Activated CD8-positive, alpha-beta T cell treated with anti-CD3 and anti-CD28 coated beads for 36 hours (primary cell): ENCODE measurements at regions not wholly inside any gene's neighbourhood (a gene's known extent, or its start where the extent isn't known, plus 50 kb on each side); places are given as distances from the start of the nearest gene placed in this dataset.
"Not testable (repeated sequence)": the region's sequence is repeated elsewhere in the genome, so short reads cannot be mapped to it uniquely, and the experiment has no call there.

ENCODE experiments used
- ATAC-seq: fragments of 200-7000 bp; cut with Tn5 transposase; one replicate; pipeline ENCODE4 v1.10.0; 2021; ENCODE audit warnings: mild to moderate bottlenecking, moderate library complexity
- CTCF ChIA-PET: fragments of 350-600 bp; sonication (Branson Sonifier 250); formaldehyde crosslinking; loops from one replicate; lab custom pipeline; 2021; ENCODE audit warnings: antibody characterized with exemption; lab: Charles Lee
- POLR2A ChIA-PET: fragments of 350-600 bp; sonication (Branson Sonifier 250); formaldehyde crosslinking; loops from one replicate; lab custom pipeline; 2021; ENCODE audit warnings: antibody characterized with exemption; lab: Charles Lee
- DNase-seq: peaks from one replicate; pipeline ENCODE4 v3.0.0-alpha.2; 2020
- H3K27ac Mint-ChIP-seq: one replicate; pipeline ENCODE4 v1.8.0; 2021; ENCODE audit warnings: mild to moderate bottlenecking, mixed read lengths
- H3K27me3 Mint-ChIP-seq: one replicate; pipeline ENCODE4 v1.8.0; 2021; ENCODE audit warnings: mixed read lengths
- H3K36me3 Mint-ChIP-seq: one replicate; pipeline ENCODE4 v1.8.0; 2021; ENCODE audit warnings: low read depth, mixed read lengths
- H3K4me1 Mint-ChIP-seq: one replicate; pipeline ENCODE4 v1.8.0; 2021; ENCODE audit warnings: low read depth, mixed read lengths
- H3K4me3 Mint-ChIP-seq: one replicate; pipeline ENCODE4 v1.8.0; 2021; ENCODE audit warnings: mild to moderate bottlenecking, moderate library complexity, mixed read lengths
- H3K9me3 Mint-ChIP-seq: one replicate; pipeline ENCODE4 v1.8.0; 2021; ENCODE audit warnings: mixed read lengths
- intact Hi-C: fragments of 100-400 bp; cut with micrococcal nuclease; formaldehyde crosslinking; loops from one replicate; pipeline ENCODE4 v1.10.0; 2022
- TF ChIP-seq, protein P1 (sequence below): fragments of 200-600 bp; IDR thresholded peaks from one replicate; pipeline ENCODE4 v1.8.0; 2022; ENCODE audit warnings: antibody characterized with exemption, mild to moderate bottlenecking

DNA sequence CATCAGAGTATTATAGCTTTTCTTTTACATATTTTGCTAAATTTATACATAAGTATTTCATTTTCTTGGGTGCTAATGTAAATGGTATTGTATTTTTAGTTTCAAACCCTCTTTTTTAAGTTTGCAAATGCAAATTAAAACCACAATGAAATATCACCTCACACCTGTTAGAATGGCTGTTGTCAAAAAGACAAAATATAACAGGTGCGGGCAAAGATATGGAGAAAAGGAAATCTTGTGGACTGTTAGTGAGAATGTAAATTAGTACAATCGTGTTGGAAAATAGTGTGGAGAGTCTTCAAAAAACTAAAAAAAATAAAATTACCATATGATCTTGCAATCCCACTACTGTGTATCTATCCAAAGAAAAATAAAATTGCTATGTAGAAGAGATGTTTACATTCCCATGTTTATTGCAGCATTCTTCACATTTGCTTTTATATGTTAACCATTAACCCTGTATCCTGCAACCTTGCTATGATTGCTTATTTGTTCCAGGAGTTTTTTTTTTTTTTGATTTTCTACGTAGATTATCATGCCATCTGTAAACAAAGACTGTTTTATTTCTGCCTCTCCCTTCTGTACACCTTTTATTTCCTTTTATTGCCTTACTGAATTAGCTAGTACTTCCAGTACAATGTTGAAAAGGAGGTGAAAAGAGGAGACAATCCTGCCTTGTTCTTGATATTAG is 405.4 kb upstream of the MIS18BP1 start:
- no peak overlapping the region for H3K4me3 Mint-ChIP-seq
- CTCF ChIA-PET = no interaction called here
- peaks cover 17% of the 10 kb centered on the region for H3K9me3 Mint-ChIP-seq
- H3K27me3 Mint-ChIP-seq = no peaks in the 10 kb centered on the region
- DNase-seq (no peak), ATAC-seq (no peak)
- intact Hi-C loops = no loop called here
- no peaks in the 10 kb centered on the region for H3K4me1 Mint-ChIP-seq
- TF ChIP-seq, protein P1, sequence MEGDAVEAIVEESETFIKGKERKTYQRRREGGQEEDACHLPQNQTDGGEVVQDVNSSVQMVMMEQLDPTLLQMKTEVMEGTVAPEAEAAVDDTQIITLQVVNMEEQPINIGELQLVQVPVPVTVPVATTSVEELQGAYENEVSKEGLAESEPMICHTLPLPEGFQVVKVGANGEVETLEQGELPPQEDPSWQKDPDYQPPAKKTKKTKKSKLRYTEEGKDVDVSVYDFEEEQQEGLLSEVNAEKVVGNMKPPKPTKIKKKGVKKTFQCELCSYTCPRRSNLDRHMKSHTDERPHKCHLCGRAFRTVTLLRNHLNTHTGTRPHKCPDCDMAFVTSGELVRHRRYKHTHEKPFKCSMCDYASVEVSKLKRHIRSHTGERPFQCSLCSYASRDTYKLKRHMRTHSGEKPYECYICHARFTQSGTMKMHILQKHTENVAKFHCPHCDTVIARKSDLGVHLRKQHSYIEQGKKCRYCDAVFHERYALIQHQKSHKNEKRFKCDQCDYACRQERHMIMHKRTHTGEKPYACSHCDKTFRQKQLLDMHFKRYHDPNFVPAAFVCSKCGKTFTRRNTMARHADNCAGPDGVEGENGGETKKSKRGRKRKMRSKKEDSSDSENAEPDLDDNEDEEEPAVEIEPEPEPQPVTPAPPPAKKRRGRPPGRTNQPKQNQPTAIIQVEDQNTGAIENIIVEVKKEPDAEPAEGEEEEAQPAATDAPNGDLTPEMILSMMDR = no peak
- H3K36me3 Mint-ChIP-seq = no peaks in the 10 kb centered on the region
- POLR2A ChIA-PET = no interaction called here
- no peak overlapping the region for H3K27ac Mint-ChIP-seq

- ChIA-PET CTCF (no interaction called here), POLR2A (no interaction called here)
- no peak overlapping the region for H3K4me3 Mint-ChIP-seq
- ATAC-seq (no peak), DNase-seq (no peak)
- H3K36me3 Mint-ChIP-seq = no peaks in the 10 kb centered on the region
- TF ChIP-seq, protein P1 = no peak
- no peaks in the 10 kb centered on the region for H3K4me1 Mint-ChIP-seq
- H3K27me3 Mint-ChIP-seq = no peaks in the 10 kb centered on the region
- no peak overlapping the region for H3K27ac Mint-ChIP-seq
- intact Hi-C loops = no loop called here
- peaks cover 2% of the 10 kb centered on the region for H3K9me3 Mint-ChIP-seq
Measured at GRCh38 chr14:45651890-45652289, 398.9 kb upstream of the MIS18BP1 start.

DNA sequence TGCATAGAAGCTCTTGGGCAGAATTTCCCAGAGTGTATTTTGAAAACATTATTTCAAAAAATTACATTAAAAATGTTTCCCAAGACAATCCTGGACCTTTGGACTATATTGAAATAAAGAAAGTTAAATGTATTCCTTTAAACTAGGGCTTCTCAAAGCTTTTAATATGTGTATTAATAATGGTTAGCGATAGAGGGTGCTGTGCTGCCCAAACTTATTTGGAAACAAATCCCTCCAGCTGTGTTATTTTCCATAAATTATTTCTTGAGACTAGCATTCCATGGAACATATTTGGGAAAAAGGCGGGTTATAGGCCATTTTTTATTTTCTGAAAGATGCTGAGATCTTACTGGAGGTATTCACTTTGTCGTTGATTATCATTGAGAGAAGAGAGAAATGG is 397.8 kb upstream of the MIS18BP1 start:
- Mint-ChIP-seq H3K27ac (no peak overlapping the region), H3K4me3 (no peak overlapping the region), H3K4me1 (no peaks in the 10 kb centered on the region), H3K9me3 (no peaks in the 10 kb centered on the region), H3K27me3 (no peaks in the 10 kb centered on the region), H3K36me3 (no peaks in the 10 kb centered on the region)
- TF ChIP-seq, protein P1 = no peak
- no peak for ATAC-seq
- intact Hi-C loops = no loop called here
- CTCF ChIA-PET = interaction anchor here (1.4 kb wide), 1 partner anchor 27 kb away, joined by 3 read pairs; no protein-coding TSS in a partner anchor
- POLR2A ChIA-PET = no interaction called here
- DNase-seq = no peak

DNA sequence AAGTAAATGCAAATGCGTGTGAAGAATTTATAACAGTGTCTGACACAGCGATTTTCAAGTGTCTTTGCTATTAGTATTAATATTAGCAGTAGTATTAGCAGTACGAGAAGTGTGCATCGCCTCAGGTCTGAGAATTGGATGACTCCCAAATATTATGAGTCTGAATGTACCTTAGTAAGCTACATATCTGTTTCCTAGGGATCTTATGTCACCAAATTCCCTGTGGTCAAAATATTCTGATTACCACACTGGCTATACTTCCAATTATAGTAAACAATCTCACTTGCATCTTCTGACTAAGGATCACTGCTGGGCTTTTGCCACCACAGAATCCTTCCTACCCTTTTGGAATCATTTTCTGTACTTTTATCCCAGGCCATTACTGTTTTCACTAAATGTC is 396.0 kb upstream of the MIS18BP1 start:
- ChIA-PET POLR2A (no interaction called here), CTCF (no interaction called here)
- no peak for DNase-seq
- intact Hi-C loops = no loop called here
- Mint-ChIP-seq H3K27me3 (no peaks in the 10 kb centered on the region), H3K27ac (no peak overlapping the region), H3K36me3 (no peaks in the 10 kb centered on the region), H3K4me1 (no peaks in the 10 kb centered on the region), H3K4me3 (no peak overlapping the region), H3K9me3 (no peaks in the 10 kb centered on the region)
- no peak for ATAC-seq
- TF ChIP-seq, protein P1 = no peak

GRCh38 chr14:45641541-45641940 is 388.5 kb upstream of the MIS18BP1 start:
- no peak overlapping the region for H3K4me3 Mint-ChIP-seq
- TF ChIP-seq, protein P1 = no peak
- no peaks in the 10 kb centered on the region for H3K36me3 Mint-ChIP-seq
- ATAC-seq = no peak
- peaks cover 4% of the 10 kb centered on the region for H3K9me3 Mint-ChIP-seq
- DNase-seq = no peak
- no peaks in the 10 kb centered on the region for H3K4me1 Mint-ChIP-seq
- H3K27me3 Mint-ChIP-seq = no peaks in the 10 kb centered on the region
- POLR2A ChIA-PET = no interaction called here
- CTCF ChIA-PET = no interaction called here
- no peak overlapping the region for H3K27ac Mint-ChIP-seq
- intact Hi-C loops = no loop called here

DNA sequence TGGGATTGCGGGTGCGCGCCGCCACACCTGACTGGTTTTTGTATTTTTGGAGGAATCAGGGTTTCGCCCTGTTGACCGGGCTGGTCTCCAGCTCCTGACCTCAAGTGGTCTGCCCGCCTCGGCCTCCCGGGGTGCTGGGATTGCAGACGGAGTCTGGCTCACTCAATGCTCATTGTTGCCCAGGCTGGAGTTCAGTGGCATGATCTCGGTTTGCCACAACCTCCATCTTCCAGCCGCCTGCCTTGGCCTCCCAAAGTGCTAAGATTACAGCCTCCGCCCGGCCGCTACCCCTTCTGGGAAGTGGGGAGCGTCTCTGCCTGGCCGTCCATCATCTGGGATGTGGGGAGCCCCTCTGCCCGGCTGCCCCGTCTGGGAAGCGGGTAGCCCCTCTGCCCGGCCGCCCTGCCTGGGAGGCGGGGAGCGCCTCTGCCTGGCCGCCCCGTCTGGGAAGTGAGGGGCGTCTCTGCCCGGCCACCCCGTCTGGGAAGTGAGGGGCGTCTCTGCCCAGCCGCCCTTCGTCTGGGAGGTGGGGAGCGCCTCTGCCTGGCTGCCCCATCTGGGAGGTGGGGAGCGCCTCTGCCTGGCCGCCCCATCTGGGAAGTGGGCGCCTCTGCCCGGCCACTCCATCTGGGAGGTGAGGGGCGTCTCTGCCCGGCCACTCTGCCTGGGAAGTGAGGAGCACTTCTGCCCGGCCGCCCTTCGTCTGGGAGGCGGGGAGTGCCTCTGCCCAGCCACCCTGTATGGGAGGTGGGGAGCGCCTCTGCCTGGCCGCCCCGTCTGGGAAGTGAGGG is 381.8 kb upstream of the MIS18BP1 start:
- intact Hi-C loops, CTCF ChIA-PET, H3K4me1 Mint-ChIP-seq, H3K27me3 Mint-ChIP-seq, H3K36me3 Mint-ChIP-seq, POLR2A ChIA-PET, H3K27ac Mint-ChIP-seq, ATAC-seq, DNase-seq, H3K4me3 Mint-ChIP-seq, H3K9me3 Mint-ChIP-seq: not testable (repeated sequence)
